ENCODE measurements at regions not wholly inside any gene's neighbourhood (a gene's known extent, or its start where the extent isn't known, plus 50 kb on each side); places are given as distances from the start of the nearest gene placed in this dataset.

GRCh38 chrX:88397551-88397950 lies 349.5 kb upstream of the CPXCR1 start:
- Histone ChIP-seq H3K27ac (ENCODE audit: low read depth, low read length, severe bottlenecking) (no peak overlapping the region), H3K4me3 (ENCODE audit: extremely low read depth, insufficient read depth, low read length, poor library complexity, severe bottlenecking) (no peak overlapping the region), H3K4me1 (ENCODE audit: control insufficient read depth, insufficient read depth, low read length, poor library complexity, severe bottlenecking) (no peaks in the 10 kb centered on the region), H3K9me3 (ENCODE audit: control insufficient read depth, low read length) (no peaks in the 10 kb centered on the region), H3K36me3 (ENCODE audit: control insufficient read depth, insufficient read depth, low read length) (no peaks in the 10 kb centered on the region)
- WGBS, 2 experiments (ENCODE audit: insufficient coverage in 2 of 2), result no CpG with 5 or more reads among the region's 2 CpGs

GRCh38 chrX:88416002-88416401 lies 331.0 kb upstream of the CPXCR1 start:
- H3K36me3 ChIP-seq (ENCODE audit: control insufficient read depth, insufficient read depth, low read length), result no peaks in the 10 kb centered on the region
- H3K9me3 ChIP-seq (ENCODE audit: control insufficient read depth, low read length), result no peaks in the 10 kb centered on the region
- H3K4me3 ChIP-seq (ENCODE audit: extremely low read depth, insufficient read depth, low read length, poor library complexity, severe bottlenecking), result no peak overlapping the region
- H3K27ac ChIP-seq (ENCODE audit: low read depth, low read length, severe bottlenecking), result no peak overlapping the region
- no peaks in the 10 kb centered on the region for H3K4me1 ChIP-seq (ENCODE audit: control insufficient read depth, insufficient read depth, low read length, poor library complexity, severe bottlenecking)
- no CpG with 5 or more reads among the region's 5 CpGs for WGBS, 2 experiments (ENCODE audit: insufficient coverage in 2 of 2)

- Histone ChIP-seq H3K4me3 (ENCODE audit: extremely low read depth, insufficient read depth, low read length, poor library complexity, severe bottlenecking) (no peak overlapping the region), H3K9me3 (ENCODE audit: control insufficient read depth, low read length) (no peaks in the 10 kb centered on the region), H3K27ac (ENCODE audit: low read depth, low read length, severe bottlenecking) (no peak overlapping the region), H3K36me3 (ENCODE audit: control insufficient read depth, insufficient read depth, low read length) (no peaks in the 10 kb centered on the region), H3K4me1 (ENCODE audit: control insufficient read depth, insufficient read depth, low read length, poor library complexity, severe bottlenecking) (no peaks in the 10 kb centered on the region)
- no CpG with 5 or more reads among the region's 4 CpGs for WGBS, 2 experiments (ENCODE audit: insufficient coverage in 2 of 2)
These were observed 330.1 kb upstream of the CPXCR1 start for GRCh38 chrX:88416965-88417364.

- H3K27ac ChIP-seq (ENCODE audit: low read depth, low read length, severe bottlenecking), result no peak overlapping the region
- no peaks in the 10 kb centered on the region for H3K4me1 ChIP-seq (ENCODE audit: control insufficient read depth, insufficient read depth, low read length, poor library complexity, severe bottlenecking)
- no peak overlapping the region for H3K4me3 ChIP-seq (ENCODE audit: extremely low read depth, insufficient read depth, low read length, poor library complexity, severe bottlenecking)
- no peaks in the 10 kb centered on the region for H3K9me3 ChIP-seq (ENCODE audit: control insufficient read depth, low read length)
- H3K36me3 ChIP-seq (ENCODE audit: control insufficient read depth, insufficient read depth, low read length), result no peaks in the 10 kb centered on the region
These were observed 323.0 kb upstream of the CPXCR1 start for GRCh38 chrX:88424071-88424470.

- Histone ChIP-seq H3K36me3 (ENCODE audit: control insufficient read depth, insufficient read depth, low read length) (no peaks in the 10 kb centered on the region), H3K9me3 (ENCODE audit: control insufficient read depth, low read length) (no peaks in the 10 kb centered on the region), H3K4me1 (ENCODE audit: control insufficient read depth, insufficient read depth, low read length, poor library complexity, severe bottlenecking) (no peaks in the 10 kb centered on the region), H3K4me3 (ENCODE audit: extremely low read depth, insufficient read depth, low read length, poor library complexity, severe bottlenecking) (no peak overlapping the region), H3K27ac (ENCODE audit: low read depth, low read length, severe bottlenecking) (no peak overlapping the region)
- no CpG with 5 or more reads among the region's 4 CpGs for WGBS, 2 experiments (ENCODE audit: insufficient coverage in 2 of 2)
These were observed 322.5 kb upstream of the CPXCR1 start for GRCh38 chrX:88424541-88424940.

GRCh38 chrX:88425739-88426138 lies 321.3 kb upstream of the CPXCR1 start:
- Histone ChIP-seq H3K9me3 (ENCODE audit: control insufficient read depth, low read length) (no peaks in the 10 kb centered on the region), H3K27ac (ENCODE audit: low read depth, low read length, severe bottlenecking) (no peak overlapping the region), H3K36me3 (ENCODE audit: control insufficient read depth, insufficient read depth, low read length) (no peaks in the 10 kb centered on the region), H3K4me1 (ENCODE audit: control insufficient read depth, insufficient read depth, low read length, poor library complexity, severe bottlenecking) (no peaks in the 10 kb centered on the region), H3K4me3 (ENCODE audit: extremely low read depth, insufficient read depth, low read length, poor library complexity, severe bottlenecking) (no peak overlapping the region)
- WGBS, 2 experiments (ENCODE audit: insufficient coverage in 2 of 2), result no CpG with 5 or more reads among the region's 4 CpGs

- no peaks in the 10 kb centered on the region for H3K36me3 ChIP-seq (ENCODE audit: control insufficient read depth, insufficient read depth, low read length)
- no CpG with 5 or more reads among the region's 1 CpG for WGBS, 2 experiments (ENCODE audit: insufficient coverage in 2 of 2)
These were observed 309.5 kb upstream of the CPXCR1 start for GRCh38 chrX:88437563-88437962.

GRCh38 chrX:88438209-88438608 lies 308.8 kb upstream of the CPXCR1 start:
- no peaks in the 10 kb centered on the region for H3K36me3 ChIP-seq (ENCODE audit: control insufficient read depth, insufficient read depth, low read length)
- WGBS, 2 experiments (ENCODE audit: insufficient coverage in 2 of 2), result no CpG with 5 or more reads among the region's 1 CpG
- H3K9me3 ChIP-seq (ENCODE audit: control insufficient read depth, low read length), result no peaks in the 10 kb centered on the region
- no peak overlapping the region for H3K27ac ChIP-seq (ENCODE audit: low read depth, low read length, severe bottlenecking)
- no peaks in the 10 kb centered on the region for H3K4me1 ChIP-seq (ENCODE audit: control insufficient read depth, insufficient read depth, low read length, poor library complexity, severe bottlenecking)
- no peak overlapping the region for H3K4me3 ChIP-seq (ENCODE audit: extremely low read depth, insufficient read depth, low read length, poor library complexity, severe bottlenecking)

More at GRCh38 chrX:88437563-88437962, 309.5 kb upstream of the CPXCR1 start:
- Histone ChIP-seq H3K4me3 (ENCODE audit: extremely low read depth, insufficient read depth, low read length, poor library complexity, severe bottlenecking) (no peak overlapping the region), H3K27ac (ENCODE audit: low read depth, low read length, severe bottlenecking) (no peak overlapping the region), H3K9me3 (ENCODE audit: control insufficient read depth, low read length) (no peaks in the 10 kb centered on the region), H3K4me1 (ENCODE audit: control insufficient read depth, insufficient read depth, low read length, poor library complexity, severe bottlenecking) (no peaks in the 10 kb centered on the region)

GRCh38 chrX:88439935-88440334 lies 307.1 kb upstream of the CPXCR1 start:
- Histone ChIP-seq H3K4me3 (ENCODE audit: extremely low read depth, insufficient read depth, low read length, poor library complexity, severe bottlenecking) (no peak overlapping the region), H3K27ac (ENCODE audit: low read depth, low read length, severe bottlenecking) (no peak overlapping the region), H3K9me3 (ENCODE audit: control insufficient read depth, low read length) (no peaks in the 10 kb centered on the region), H3K4me1 (ENCODE audit: control insufficient read depth, insufficient read depth, low read length, poor library complexity, severe bottlenecking) (no peaks in the 10 kb centered on the region), H3K36me3 (ENCODE audit: control insufficient read depth, insufficient read depth, low read length) (no peaks in the 10 kb centered on the region)
